ENCODE measurements at regions not wholly inside any gene's neighbourhood (a gene's known extent, or its start where the extent isn't known, plus 50 kb on each side); places are given as distances from the start of the nearest gene placed in this dataset.

DNA sequence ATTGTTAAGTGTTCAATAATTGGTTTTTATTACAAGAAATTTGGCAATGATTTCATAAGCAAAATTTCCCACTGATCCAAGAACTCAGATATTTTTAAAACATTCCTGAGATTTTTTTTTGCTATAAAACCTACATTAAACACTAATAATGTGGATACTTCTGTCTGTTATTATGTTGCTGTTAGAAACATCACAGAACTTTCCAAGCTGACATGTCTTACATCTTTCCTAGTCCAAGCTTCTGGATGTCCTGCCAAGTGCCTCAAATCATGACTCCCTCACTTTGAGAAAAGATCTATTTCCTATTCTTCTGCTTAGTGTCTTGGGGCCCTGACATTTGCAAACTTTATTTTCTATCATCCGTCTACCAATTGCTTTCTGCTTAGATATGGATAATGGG lies 110.8 kb downstream of the RFPL4B start:
- TF ChIP-seq POLR2A (IDR thresholded peaks at IDR 0.05; ENCODE audit: low read length) = no peak
- TF ChIP-seq GATA1 (IDR thresholded peaks at IDR 0.05; ENCODE audit: low read depth, low read length) = no peak
